ENCODE measurements at regions not wholly inside any gene's neighbourhood (a gene's known extent, or its start where the extent isn't known, plus 50 kb on each side); places are given as distances from the start of the nearest gene placed in this dataset.

DNA sequence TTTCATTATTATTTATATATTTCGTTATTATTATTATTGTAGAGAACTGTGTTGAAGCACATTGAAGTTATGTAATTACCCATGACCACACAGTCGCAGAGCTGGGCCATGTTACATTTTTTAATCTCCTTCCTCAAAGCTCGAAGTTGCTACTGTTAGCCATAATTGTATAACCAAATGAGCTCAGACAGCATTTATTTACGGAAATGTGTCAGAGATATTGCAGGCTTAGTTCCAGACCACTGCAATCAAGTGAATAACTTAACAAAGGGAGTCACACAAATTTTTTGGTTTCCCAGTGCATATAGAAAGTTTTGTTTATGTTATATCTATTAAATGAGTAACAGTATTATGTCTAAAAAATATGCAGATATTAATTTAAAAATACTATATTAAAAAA, 147.1 kb upstream of the SLITRK1 start:
- no peak for DNase-seq (ENCODE audit: low spot score in 2 of 2)
- Histone ChIP-seq H3K9me3 (no peaks in the 10 kb centered on the region), H3K27ac (no peak overlapping the region), H3K4me1 (no peaks in the 10 kb centered on the region), H3K4me3 (no peak overlapping the region), H3K27me3 (no peaks in the 10 kb centered on the region), H3K36me3 (no peaks in the 10 kb centered on the region)
- TF ChIP-seq, protein P1, sequence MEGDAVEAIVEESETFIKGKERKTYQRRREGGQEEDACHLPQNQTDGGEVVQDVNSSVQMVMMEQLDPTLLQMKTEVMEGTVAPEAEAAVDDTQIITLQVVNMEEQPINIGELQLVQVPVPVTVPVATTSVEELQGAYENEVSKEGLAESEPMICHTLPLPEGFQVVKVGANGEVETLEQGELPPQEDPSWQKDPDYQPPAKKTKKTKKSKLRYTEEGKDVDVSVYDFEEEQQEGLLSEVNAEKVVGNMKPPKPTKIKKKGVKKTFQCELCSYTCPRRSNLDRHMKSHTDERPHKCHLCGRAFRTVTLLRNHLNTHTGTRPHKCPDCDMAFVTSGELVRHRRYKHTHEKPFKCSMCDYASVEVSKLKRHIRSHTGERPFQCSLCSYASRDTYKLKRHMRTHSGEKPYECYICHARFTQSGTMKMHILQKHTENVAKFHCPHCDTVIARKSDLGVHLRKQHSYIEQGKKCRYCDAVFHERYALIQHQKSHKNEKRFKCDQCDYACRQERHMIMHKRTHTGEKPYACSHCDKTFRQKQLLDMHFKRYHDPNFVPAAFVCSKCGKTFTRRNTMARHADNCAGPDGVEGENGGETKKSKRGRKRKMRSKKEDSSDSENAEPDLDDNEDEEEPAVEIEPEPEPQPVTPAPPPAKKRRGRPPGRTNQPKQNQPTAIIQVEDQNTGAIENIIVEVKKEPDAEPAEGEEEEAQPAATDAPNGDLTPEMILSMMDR (IDR thresholded peaks at IDR 0.05), result no peak
- TF ChIP-seq EP300 (IDR thresholded peaks at IDR 0.05), result no peak
- TF ChIP-seq POLR2A (IDR thresholded peaks at IDR 0.05), result no peak
- 80 to 83% methylated on average over 4 of the region's 4 CpGs for WGBS, 2 donors

DNA sequence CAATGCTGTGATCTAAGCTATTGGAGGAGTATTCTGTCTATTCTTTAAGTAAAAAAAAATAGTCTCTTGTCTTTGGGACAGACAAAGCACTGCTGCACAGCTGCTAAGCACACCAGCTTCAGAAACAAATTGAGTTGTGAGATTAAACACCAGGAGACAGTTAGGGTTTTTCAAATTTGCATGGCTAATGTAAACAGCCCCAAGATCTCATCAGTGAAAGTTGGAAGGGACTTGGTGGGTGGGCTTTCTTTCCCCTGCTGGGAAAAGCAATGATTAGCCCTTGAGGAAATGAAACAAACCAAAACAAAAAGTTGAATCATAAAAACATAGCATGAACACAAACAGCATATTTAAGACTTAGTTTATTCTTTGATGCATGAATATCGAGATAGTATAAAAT, 143.6 kb upstream of the SLITRK1 start:
- H3K27me3 ChIP-seq, result no peaks in the 10 kb centered on the region
- no peak overlapping the region for H3K27ac ChIP-seq
- H3K9me3 ChIP-seq, result no peaks in the 10 kb centered on the region
- no peak overlapping the region for H3K4me3 ChIP-seq
- no peaks in the 10 kb centered on the region for H3K4me1 ChIP-seq
- no peaks in the 10 kb centered on the region for H3K36me3 ChIP-seq
- DNase-seq (ENCODE audit: low spot score in 2 of 2), result no peak
- TF ChIP-seq EP300 (IDR thresholded peaks at IDR 0.05) (no peak), POLR2A (IDR thresholded peaks at IDR 0.05) (no peak)
- TF ChIP-seq, protein P1 (IDR thresholded peaks at IDR 0.05), result no peak
- WGBS, 2 donors, result 58 to 62% methylated on average over 1 of the region's 1 CpG

DNA sequence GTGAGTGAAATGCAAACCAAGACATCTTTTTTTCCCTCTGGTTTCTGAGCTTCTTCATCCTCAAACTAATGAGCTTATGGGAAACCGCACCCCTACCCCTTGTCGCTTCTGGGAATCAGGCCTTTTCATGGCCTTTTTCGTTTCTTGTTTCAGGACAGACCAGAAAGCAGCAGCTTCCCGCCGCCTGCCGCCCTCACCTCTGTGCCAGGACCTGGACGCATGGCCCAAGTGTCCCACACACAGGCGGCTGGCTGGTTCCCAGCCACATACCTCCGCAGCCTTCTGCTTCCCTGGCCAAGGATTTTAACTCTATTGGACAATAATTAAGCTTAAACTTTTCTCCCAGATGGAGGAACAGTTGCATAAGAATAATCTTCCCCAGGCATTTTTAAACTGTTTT, 114.1 kb upstream of the SLITRK1 start:
- H3K9me3 ChIP-seq, result no peaks in the 10 kb centered on the region
- no peak for DNase-seq (ENCODE audit: low spot score in 2 of 2)
- no peaks in the 10 kb centered on the region for H3K27me3 ChIP-seq
- H3K4me1 ChIP-seq, result no peaks in the 10 kb centered on the region
- H3K36me3 ChIP-seq, result no peaks in the 10 kb centered on the region
- 90 to 95% methylated on average over 9 of the region's 9 CpGs for WGBS, 2 donors
- H3K4me3 ChIP-seq, result no peak overlapping the region
- TF ChIP-seq EP300 (IDR thresholded peaks at IDR 0.05) (no peak), POLR2A (IDR thresholded peaks at IDR 0.05) (no peak)
- TF ChIP-seq, protein P1 (IDR thresholded peaks at IDR 0.05), result no peak
- no peak overlapping the region for H3K27ac ChIP-seq

DNA sequence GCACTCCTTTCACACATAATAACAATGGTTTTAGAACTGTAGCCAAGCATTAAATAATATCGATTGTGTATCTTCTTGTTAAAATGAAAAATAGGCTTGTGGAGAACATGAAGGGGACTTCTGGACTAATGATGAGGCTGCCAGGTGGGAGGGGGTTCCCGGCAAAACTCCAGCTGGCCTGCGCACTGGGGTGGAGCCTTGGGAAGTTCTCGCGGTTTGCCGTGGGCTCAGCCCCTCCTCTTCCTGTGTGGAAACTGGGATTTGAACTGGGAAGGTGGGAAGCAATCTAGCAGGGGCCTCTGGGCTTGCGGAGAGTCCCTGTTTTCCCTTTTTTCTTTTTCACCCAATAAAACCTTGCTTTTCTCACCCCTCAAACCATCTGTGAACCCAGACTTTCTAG, 113.7 kb upstream of the SLITRK1 start:
- WGBS, 2 donors, result 91 to 92% methylated on average over 7 of the region's 7 CpGs

DNA sequence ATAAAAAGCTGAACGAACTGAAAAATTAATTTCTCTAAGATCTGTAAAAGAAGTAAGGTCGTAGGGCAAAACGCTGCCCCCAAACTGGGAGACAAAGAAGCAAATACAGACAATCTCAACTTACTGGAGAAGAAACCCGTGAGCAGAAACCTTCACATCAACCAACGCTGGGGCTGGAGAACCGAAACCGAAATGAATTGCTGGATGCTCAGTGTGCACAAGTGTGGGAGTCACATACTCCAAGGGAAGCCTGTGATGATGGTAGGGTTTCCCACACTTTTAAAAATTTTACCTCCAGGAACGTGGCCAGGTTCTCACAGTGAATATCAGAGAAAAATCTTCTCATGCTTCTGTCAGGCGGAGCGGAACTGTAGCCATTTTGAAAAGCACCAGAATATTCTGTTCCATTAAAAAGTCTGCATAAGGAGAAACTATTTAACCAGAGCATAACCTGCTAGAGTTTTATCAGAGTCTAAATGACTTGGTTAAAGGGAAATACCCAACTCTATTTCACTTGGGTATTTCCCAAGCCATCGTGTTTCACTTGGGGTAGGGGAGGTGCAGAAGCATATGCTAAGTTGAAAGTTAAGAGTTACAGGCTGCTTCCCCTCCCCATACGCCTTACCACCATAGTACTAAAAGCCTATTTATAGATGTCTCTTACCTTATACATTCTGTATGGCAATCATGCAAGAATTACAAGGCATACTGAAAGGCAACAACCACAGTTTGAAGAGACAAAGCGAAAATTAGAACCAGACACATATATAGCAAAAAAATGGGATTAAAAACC, 110.5 kb upstream of the SLITRK1 start:
- TF ChIP-seq, protein P1 (IDR thresholded peaks at IDR 0.05), result no peak
- no peak for TF ChIP-seq EP300 (IDR thresholded peaks at IDR 0.05)
- TF ChIP-seq POLR2A (IDR thresholded peaks at IDR 0.05), result no peak
- H3K36me3 ChIP-seq, result no peaks in the 10 kb centered on the region
- no peaks in the 10 kb centered on the region for H3K9me3 ChIP-seq
- no peak for DNase-seq (ENCODE audit: low spot score in 2 of 2)
- H3K4me3 ChIP-seq, result no peak overlapping the region
- H3K4me1 ChIP-seq, result no peaks in the 10 kb centered on the region
- WGBS, 2 donors, result 91% methylated on average over 13 of the region's 13 CpGs
- no peak overlapping the region for H3K27ac ChIP-seq
- no peaks in the 10 kb centered on the region for H3K27me3 ChIP-seq

More for the DNA sequence above, 113.7 kb upstream of the SLITRK1 start:
- no peak for DNase-seq (ENCODE audit: low spot score in 2 of 2)
- Histone ChIP-seq H3K4me1 (no peaks in the 10 kb centered on the region), H3K9me3 (no peaks in the 10 kb centered on the region), H3K27me3 (no peaks in the 10 kb centered on the region), H3K27ac (no peak overlapping the region), H3K36me3 (no peaks in the 10 kb centered on the region), H3K4me3 (no peak overlapping the region)
- TF ChIP-seq, protein P1 (IDR thresholded peaks at IDR 0.05), result no peak
- TF ChIP-seq POLR2A (IDR thresholded peaks at IDR 0.05), result no peak
- TF ChIP-seq EP300 (IDR thresholded peaks at IDR 0.05), result no peak

Measured in tibial nerve (tissue), 4 donors.